WTC11 (cell line): ENCODE measurements at regions not wholly inside any gene's neighbourhood (a gene's known extent, or its start where the extent isn't known, plus 50 kb on each side); places are given as distances from the start of the nearest gene placed in this dataset.

Experiments
- ARID4B ChIP-seq: sonication (generic); formaldehyde crosslinking; IDR thresholded peaks from 2 replicates; pipeline ENCODE4 v1.8.0; 2023; ENCODE audit warnings: missing genetic modification reagents, mild to moderate bottlenecking, borderline replicate concordance
- ATF3 ChIP-seq: sonication (generic); formaldehyde crosslinking; conservative IDR thresholded peaks from 2 replicates; pipeline ENCODE4 v1.8.1; 2022; ENCODE audit warnings: mild to moderate bottlenecking, missing genetic modification reagents
- CTCF ChIP-seq: fragments of 200-600 bp; IDR thresholded peaks from 2 replicates; pipeline ENCODE4 v1.8.0; 2022; ENCODE audit warnings: antibody characterized with exemption
- E2F1 ChIP-seq: sonication (generic); formaldehyde crosslinking; IDR thresholded peaks from 2 replicates; pipeline ENCODE4 v1.8.0; 2022; ENCODE audit warnings: mild to moderate bottlenecking, missing genetic modification reagents
- ESRRA ChIP-seq: sonication (generic); formaldehyde crosslinking; IDR thresholded peaks from 2 replicates; pipeline ENCODE4 v1.8.1; 2022; ENCODE audit warnings: mild to moderate bottlenecking, missing genetic modification reagents, borderline replicate concordance
- IRF1 ChIP-seq: sonication (generic); formaldehyde crosslinking; IDR thresholded peaks from 2 replicates; pipeline ENCODE4 v1.8.0; 2023; ENCODE audit warnings: missing genetic modification reagents
- MAX ChIP-seq: sonication (generic); formaldehyde crosslinking; IDR thresholded peaks from 2 replicates; pipeline ENCODE4 v1.8.0; 2022; ENCODE audit warnings: mild to moderate bottlenecking, missing genetic modification reagents
- NFATC4 ChIP-seq: fragments of 250-450 bp; sonication (Bioruptor Pico); IDR thresholded peaks from 2 replicates; pipeline ENCODE4 v1.9.0; 2021; ENCODE audit warnings: mild to moderate bottlenecking
- ZBTB43 ChIP-seq: sonication (generic); formaldehyde crosslinking; IDR thresholded peaks from 2 replicates; pipeline ENCODE4 v1.8.1; 2023; ENCODE audit warnings: mild to moderate bottlenecking, missing genetic modification reagents
- ZNF263 ChIP-seq: sonication (generic); formaldehyde crosslinking; IDR thresholded peaks from 2 replicates; pipeline ENCODE4 v1.8.1; 2022; ENCODE audit warnings: low read depth, mild to moderate bottlenecking, moderate library complexity, missing genetic modification reagents

- TF ChIP-seq ZNF263 (CRISPR knock-in tag) = no peak
- no peak for TF ChIP-seq CTCF
- TF ChIP-seq ZBTB43 (CRISPR knock-in tag) = no peak
- no peak for TF ChIP-seq IRF1
- no peak for TF ChIP-seq ESRRA (CRISPR knock-in tag)
- no peak for TF ChIP-seq NFATC4 (CRISPR knock-in tag)
- TF ChIP-seq MAX (CRISPR knock-in tag) = no peak
- TF ChIP-seq E2F1 (CRISPR knock-in tag) = no peak
- TF ChIP-seq ATF3 (CRISPR knock-in tag) = no peak
- TF ChIP-seq ARID4B (CRISPR knock-in tag) = no peak
These were observed 787.4 kb downstream of the TBC1D22A start for GRCh38 chr22:47549741-47550340.
